Fibroblast of peridontal ligament (primary cell): ENCODE measurements at regions not wholly inside any gene's neighbourhood (a gene's known extent, or its start where the extent isn't known, plus 50 kb on each side); places are given as distances from the start of the nearest gene placed in this dataset.

Experiments
- DNase-seq: peaks from one replicate; pipeline ENCODE4 v3.0.0-alpha.2; 2010; ENCODE audit errors: extremely low read depth

DNA sequence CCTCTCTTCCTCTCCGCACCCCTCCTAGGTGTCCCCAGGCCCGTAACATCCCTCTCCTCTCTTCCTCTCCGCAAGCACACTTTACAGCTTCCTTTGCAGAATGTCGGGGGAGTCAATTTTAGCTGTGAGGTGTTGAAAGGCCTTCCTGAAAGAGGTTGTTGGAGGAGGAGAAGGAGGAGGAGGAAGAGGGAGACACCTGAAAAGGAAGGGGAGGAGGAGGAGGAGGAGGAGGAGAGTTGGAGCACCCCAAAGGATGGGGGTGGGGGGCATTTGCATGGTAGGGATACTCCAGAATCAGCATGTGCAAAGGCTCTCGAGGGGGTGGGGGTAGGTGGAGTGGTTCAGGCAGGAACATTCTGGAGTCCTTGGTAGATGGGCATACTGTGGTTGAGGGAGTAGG lies 1045.1 kb downstream of the TBC1D22A start:
- no peak for DNase-seq

DNA sequence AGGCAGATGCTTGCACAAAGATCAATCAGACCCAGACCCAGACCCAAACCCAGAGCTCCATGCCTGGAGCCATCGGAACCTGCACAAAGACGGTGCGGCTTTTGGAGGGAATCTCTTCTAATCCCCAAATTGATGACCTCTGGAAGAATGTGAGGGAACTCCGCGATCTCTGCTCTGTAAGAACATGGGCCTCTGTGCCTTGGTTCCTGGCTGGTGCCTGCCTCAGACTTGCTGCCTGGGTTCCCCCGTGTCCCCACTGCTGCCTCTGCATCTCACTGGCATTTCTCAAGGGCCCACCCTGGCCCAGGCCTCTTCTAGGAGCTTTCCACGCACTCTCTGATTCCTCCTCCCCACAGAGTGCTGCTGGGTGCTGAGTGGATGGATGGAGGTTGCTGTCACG lies 1044.4 kb downstream of the TBC1D22A start:
- DNase-seq: no peak

DNA sequence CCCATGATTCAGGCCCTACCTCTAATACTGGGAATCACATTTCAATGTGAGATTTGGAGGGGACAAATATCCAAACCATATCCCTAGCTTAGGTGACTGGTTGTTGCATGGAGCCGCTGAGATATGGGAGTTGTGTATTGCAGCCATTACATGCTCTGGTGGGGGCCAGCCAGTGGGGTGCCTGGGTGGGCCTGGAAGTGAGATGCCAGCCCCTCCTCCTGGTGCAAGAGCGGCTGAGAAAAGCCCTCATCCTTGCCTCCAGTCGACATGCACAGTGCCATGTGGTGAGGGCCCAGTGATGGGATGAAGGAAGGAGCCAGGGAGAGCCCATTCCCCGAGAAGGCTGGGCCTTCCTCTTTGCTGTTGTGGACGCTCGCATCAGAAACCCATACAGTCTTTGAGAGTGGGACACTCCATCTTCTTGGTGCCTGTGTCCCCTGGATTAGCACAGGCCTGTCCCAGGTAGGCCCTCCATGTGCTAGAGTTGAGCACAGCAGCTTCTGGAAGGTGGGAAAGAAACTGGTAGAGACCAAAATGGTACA lies 1043.0 kb downstream of the TBC1D22A start:
- DNase-seq: no peak

DNA sequence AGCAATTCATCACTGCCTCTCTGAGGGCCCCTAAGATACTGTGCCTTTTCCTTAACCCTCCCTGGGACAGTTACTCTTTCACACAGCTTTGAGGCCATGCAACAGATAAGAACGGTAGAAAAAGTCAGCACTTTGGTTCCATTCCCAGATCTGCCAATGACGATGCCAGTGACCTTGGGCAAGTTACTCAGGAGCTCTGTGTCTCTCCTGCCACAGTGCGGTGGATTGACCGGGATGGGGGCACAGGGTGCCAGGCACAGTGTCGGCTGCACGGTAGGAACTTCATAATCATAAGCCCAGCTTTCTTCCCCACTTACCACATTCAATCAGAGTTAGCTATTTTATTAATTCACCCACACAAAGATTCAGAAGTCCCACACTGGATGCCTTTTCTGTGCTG lies 1041.8 kb downstream of the TBC1D22A start:
- DNase-seq: no peak

DNA sequence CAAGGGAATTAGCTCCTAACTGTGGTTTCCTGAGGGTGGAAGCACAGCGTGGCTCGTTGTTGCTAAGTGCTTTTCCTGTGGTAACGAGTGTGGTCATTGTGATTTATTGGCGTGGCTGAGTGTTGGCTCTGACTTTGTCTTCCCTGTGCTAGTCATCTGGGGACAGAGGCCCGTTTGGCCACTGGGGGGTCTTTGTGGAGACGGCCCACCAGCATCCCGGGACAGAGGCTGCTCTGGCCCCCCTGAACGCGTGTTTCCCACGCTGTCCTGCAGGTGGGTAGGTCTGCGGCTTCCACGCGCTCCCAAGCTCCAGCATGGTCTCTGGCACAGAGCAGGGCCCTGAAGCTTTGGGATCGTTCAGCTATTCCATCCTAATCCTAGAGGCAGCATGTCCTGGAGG lies 1040.0 kb downstream of the TBC1D22A start:
- no peak for DNase-seq

DNA sequence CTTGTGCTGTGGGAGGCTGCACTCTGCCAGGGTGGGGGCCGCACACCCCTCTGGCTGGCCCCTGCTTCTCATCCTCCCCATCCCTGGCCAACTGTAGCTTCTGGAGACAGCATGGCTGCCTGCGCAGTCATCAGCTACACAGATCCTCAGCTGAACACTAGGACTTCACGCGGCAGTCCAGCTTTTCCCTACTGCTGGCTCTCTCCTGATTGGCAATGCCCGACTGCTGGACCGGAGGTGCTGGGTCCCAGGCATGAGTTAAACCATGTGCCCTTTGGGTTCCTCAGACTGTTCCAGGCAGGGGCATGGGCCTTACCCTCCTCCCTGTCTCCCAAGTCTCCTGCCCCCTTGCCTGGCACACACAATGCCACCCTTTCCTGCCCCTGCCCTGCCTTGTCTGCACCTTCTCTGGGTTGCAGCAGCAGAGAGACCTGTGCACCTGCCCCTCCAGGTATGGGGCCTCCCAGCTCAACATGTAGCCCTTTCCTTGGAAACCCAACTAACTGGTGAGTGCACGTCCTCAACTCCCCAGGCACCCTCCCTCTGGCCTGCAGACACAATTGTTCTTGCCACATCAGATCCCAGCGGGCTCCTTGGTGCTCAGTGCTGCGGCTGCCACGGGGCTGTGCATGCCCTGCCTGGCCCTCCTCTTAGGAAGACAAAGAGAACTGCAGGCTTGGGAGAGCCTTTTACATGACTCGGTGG lies 1039.2 kb downstream of the TBC1D22A start:
- no peak for DNase-seq

DNA sequence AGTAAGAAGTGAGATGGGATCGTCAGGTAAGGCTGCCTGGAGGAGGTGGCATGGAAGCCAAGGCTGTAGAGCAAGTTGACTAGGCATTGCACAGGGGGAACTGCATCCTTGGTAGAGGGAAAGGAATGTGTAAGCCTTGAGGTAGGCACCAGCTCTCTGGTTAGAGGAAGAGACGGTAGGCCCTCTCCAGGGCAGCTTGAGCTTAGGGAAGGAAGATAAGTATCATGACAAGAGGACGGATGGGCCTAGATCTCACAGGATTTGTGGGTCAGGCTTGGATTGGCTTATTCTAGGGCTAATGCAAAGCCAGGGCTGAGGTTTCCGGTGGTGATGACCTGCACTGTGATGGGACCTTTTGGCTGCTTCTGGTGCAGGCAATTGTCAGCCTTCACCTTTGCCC lies 1035.8 kb downstream of the TBC1D22A start:
- DNase-seq: no peak

DNA sequence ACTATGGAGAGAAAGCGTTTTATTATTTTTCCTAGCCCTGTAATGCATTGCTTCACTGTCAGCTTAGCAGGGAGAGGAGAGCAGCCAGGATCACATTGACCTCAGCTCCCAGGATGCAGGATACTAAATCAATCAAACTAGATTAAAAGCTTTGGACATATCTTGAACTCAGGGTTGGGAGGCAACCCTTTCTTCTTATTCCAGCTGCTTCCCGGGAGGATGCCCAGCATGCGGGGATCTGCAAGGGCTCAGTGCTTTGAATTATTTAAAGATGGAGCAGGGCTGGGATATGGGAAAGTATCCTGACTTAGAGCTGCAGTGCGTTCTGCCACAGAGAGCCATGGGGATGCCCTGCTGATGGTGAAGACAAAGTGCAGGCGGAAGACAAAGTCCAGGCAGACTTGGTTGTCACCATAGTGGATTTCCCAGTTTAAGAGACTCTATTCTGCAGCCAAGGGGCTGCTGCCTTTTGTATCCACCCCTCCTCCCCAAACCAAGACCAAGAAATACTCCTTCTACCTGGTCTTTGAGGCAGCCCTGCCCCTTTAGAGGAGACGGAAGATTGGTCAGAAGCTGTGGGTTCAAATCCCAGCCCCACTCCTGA lies 1035.0 kb downstream of the TBC1D22A start:
- DNase-seq: no peak

DNA sequence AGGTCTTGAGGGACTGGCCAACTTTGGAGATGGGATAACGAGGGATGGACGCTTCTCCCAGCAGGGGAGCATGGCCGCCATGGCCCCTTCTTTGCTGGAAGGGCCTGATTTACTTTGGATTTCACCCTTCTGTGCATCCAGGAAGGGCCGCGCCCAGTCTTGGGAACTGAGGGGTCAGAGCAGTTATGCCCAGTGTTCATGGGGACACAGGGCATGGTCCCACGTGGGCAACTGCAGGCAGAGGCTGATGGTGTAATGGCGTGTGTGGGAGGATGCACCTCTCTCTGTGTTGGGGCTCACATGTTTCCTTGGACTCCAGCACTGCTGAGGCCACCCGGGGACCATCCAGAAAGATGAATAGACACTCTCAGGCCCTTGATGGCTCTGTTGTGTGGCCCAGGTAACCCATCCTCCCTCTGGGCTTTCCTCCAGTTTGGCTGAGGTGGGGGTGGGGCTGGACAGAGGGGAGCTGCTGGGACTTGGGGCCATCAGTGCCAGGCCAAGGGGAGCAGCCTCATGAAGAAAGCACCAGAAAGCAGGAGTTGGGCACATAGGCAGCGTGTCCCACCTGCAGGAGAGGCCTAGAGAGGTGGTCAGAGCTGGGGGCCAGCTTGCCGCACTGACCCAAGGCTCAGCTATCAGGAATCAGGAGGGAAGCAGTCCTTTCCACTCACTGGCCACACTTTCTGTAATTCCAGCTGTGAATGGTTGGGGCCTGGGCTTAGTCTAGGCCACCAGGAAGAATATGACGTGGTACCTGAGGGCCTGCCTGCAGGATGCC lies 1033.9 kb downstream of the TBC1D22A start:
- DNase-seq: no peak

DNA sequence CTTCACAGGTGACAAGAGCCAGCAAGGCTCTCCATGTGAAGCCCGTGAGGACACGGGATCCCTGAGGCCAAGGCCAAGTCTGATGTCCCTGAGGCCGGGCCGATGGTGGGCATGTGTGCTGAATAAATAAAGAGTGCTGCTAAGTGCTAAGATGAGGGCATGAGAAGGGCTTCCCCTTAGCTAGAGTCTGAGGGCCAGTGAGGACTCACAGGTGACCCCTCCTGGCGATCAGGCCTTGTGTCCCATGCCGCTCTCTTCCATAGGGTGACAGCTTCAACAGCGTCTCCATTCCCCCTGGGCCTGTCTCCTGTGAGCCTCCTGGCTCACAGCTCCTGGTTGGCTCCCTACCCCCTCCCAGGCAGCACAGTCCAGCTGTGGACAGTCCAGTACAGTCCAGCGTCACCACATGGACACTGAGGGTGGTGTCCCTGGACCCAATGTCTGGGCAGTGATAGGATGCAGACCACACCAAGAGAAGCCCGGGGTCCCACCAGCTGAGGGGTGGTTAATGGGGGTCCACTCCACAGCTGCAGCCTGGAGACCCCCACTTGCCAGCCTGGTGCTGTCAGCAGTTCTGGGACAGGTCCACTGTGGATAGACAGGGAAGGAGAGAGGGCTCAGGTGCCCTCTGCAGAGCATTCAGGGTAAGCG lies 1033.2 kb downstream of the TBC1D22A start:
- DNase-seq: no peak

DNA sequence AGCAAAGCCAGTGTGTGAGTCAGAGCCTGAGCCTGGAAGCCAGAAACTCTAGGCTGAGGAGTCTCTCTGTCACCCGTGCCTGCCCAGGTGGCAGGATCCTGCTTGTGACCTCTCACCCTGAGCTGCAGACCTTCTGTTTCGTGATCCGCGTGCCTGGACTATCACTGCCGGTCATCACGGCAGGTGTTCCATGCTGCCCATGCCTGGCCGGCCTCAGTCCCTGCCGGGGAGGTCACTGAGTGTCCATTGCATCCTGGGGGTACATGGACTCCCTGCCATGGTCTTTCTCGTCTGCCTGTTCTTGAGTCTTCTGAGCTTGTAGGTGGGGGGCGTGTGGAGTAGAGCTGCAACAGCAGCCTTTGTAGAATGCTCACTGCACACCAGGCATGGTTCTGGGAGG lies 1032.4 kb downstream of the TBC1D22A start:
- DNase-seq: no peak

DNA sequence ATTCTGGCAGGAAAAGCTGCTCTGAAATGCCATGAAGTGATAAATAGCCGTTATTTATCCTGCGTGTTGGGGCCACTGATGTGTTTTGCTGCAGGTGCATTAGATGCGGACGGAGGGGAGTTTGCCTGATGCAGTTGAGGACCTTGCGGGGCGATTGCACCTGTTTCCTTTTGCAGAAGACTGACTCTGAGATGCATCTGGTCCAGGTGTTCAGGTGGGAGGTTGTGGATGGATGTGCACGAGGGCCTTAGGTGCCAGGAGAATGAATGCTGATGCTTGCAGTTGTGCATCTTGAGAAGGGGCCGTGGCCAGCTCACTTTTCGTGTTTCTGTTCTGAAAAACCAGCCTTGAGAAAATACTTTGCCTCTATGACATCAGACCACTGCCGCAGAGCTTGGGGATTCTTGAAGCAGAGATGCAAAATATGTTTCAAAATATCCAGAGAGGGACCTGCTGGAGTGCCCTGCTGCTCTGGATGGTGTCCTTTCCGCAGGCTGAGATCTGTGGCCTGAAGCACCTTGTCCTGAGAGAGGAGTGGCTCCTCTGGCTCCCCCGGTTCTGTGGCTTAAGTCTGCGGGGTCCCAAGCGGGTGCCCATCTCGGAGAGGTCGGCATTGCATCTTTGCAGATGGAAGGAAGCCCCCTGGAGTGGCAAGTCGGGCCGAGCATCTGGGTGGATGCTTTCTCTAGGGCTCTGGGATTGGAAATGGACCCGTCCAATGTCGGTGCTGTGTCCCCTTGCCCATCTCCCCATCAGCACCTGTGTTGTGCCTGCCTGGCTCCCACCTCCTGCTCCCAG lies 1031.1 kb downstream of the TBC1D22A start:
- DNase-seq: no peak

DNA sequence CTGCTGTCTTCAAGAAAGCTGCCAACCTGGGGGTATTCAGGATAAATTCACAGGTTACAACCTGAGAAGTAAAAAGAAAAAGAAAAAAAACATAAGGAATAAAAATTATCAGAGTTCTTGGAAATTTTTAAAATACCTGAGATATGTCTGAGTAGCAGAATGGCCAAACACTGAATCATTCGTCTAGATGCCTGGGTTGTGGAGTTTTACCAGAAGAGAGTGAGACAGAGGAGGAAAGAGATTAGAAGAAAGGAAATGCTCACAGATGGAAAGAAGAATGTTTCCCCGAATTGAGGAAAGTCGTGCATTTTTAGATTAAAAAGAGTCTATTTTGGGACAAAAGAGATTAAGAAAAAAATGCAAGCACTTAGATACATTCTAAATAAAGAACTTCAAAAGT lies 1026.7 kb downstream of the TBC1D22A start:
- DNase-seq: no peak

DNA sequence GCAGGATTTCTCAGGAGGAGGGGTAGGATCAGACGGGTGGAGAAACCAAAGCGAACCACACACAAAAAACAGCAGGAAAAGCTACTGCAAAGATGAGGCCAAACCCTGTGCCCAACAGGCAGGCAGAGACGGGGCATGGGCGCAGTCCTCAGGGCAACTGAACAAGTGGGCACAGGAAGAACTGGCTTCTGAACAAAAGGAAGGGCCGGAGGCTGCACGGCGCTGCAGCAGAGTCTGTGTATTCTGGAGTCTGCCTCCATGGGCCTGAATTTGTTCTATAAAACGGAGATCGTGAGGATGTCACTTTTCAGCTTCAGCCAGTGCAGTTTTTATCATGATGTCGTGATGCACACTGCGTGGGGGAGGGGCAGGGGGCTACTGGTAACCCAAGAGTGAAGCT lies 1026.0 kb downstream of the TBC1D22A start:
- DNase-seq: no peak

DNA sequence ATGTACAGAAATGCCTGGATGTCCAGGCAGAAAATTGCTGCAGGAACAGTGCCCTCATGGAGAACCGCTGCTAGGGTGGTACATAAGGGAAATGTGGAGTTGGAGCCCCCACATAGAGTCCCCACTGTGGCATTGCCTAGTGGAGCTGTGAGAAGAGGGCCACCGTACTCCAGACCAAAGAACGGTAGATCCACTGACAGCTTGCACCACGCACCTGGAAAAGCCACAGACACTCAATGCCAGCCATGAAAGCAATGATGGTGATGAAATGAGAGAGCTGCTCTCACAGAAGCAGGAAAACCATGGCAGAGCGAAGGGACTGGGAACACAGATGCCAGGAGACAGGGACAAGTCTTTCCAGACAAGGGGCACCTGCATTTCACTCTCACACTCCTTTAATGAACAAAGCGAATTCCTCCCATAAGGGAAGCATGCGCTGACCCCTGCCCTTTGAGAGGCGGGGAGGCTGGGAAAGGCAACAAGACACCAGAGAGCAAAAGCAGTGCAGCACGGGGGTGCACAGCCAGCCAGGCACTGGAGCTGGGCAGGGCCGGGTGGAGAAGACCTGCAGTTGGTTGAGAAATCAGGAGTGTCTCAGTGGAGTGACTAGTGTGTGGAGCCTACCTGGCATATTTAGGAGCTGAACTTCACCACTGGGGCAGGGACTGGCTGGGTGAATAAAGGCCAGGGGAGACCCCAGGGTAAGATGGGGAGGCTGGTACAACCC lies 1025.2 kb downstream of the TBC1D22A start:
- DNase-seq: no peak

DNA sequence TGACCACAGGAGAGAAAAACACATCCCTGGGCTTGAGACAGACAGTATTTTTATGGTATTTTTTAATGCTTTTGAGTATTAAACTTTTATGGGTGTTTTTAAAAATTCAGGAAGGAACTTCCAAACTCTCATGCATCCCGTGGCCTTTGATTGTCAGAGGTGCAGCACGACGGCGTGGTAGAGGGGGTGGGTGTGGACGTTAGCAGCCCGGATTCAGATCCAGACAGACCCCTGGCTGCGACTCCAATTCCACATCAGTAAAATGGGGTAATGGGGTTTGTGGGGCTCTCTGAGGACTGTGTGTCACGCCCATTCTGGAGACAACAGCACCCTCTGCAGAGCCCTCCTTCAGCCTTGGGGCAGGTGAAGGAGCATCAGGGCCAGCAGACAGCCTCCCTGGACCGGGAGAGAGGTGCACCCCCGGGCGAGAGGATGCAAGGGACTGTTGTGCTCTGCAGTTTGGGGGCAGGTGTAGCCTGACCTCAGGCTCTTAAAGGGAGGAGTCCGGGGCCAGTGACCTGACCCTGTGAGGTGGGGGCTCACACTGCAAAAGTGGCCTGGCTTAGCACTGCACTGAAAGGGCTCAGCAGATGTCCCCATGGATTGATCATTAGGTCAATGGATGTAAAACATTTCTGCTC lies 1024.3 kb downstream of the TBC1D22A start:
- DNase-seq: no peak

DNA sequence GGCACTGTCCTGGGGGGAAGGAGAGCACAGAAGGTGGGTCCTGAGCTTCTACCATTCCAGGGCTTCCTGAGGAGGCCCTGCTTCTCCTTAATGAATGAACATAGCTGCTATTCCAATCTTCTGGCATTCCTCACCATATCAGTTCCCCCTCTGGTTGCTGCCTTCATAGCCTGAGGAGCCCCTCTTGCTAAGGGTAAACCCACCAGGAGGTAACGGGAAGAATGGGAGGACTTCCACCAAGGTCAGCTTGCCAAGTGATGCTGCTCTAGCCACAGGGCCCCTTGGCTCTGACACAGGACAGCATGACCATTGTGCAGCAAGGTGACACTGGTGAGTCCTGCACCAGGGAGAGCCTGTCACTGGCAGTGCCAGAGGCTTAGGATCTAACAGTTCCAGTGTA lies 1022.5 kb downstream of the TBC1D22A start:
- no peak for DNase-seq

DNA sequence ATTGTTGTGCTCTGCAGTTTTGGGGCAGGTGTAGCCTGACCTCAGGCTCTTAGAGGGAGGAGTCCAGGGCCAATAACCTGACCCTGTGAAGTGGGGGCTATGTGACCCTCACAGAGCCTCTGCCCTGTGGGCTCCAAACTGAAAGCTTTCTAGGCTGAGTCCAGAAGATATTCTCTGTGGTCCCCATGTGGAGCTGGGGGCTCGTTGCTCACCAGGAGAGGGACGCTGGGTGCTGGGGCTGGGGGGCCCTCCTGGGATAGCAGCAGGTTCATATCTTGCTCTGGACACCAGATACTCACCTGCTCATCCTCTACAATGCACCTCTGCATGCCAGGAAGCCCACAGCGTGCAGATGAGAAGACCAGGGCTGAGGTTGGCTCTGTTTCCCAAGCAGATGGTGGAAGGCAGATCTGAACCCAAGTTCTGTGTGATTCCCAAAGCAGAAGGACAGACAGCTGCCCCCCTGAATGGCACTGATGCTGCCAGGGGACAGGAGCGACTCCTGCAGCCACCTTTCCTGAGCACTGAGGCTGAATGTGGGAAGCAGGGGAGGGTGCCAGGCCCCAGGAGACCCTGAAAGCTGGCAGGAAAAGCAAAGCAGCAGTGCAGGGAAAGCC lies 1022.0 kb downstream of the TBC1D22A start:
- DNase-seq: no peak

DNA sequence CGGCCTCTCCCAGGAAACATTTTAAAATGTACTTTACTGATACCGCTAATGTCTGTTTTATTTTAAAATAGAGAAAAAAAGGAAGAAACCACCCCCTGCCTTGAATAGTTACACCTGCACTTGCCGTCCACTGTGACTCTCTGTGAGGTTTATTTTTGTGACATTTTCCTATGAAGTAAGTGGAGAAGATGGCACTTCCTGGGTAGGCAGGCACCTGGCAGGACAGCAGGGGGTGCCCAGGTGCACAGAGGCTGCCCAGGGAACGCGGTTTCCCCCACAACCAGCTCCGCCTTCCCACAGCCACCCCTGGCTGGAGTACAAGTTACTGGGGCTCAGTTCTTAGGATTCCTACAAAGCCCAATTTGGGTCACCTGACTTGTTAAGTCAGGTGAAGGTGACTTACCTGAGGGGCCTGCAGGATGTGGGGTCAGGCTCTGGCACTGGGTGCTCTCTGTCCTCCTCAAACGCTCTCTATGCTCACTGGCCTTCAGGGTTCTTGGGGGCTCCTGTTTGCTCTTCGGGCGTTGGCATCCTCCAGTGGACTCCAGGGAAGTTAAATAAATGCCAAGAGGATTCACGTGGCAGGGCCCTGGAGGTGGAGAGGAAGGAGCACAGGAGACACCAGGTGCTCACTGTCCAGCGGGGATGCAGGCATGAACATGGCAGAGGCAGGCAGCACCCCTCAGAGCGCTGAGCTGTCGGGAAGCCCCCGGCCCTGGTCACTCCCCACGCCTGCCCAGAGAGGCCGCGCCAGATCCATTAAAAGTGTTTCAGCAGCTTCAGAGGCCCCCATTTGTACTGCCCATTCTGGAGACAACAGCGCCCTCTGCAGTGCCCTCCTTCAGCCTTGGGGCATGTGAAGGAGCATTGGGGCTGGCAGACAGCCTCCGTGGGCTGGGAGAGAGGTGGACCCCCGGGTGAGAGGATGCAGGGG lies 1021.2 kb downstream of the TBC1D22A start:
- DNase-seq: no peak
